ENCODE measurements at regions not wholly inside any gene's neighbourhood (a gene's known extent, or its start where the extent isn't known, plus 50 kb on each side); places are given as distances from the start of the nearest gene placed in this dataset.
"Not testable (repeated sequence)": the region's sequence is repeated elsewhere in the genome, so short reads cannot be mapped to it uniquely, and the experiment has no call there.

DNA sequence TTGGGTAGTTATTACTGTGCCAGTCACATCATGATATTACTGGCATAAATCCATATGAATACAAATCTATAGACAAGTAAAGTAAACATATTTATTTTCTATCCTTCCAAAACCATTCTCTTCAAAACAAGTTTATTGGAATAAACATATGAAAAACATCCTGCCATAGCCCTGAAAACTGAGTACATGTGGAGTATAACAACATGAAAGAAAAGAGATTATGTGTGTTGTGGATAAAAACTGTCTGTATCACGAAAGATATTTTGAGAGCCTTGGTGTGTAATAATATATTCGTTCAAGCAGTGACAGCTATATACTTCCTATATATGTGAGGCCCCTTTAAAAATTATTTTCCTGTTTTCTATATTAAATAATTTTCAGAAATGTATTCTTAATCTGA lies 1742.2 kb downstream of the ARAP2 start:
- no peak for DNase-seq

GRCh38 chr4:34504731-34505130 lies 1739.6 kb downstream of the ARAP2 start:
- DNase-seq = not testable (repeated sequence)

- not testable (repeated sequence) for DNase-seq
Observed at GRCh38 chr4:34506511-34507092, 1737.7 kb downstream of the ARAP2 start.

GRCh38 chr4:34512616-34513015 lies 1731.7 kb downstream of the ARAP2 start:
- DNase-seq = no peak

GRCh38 chr4:34516524-34516923 lies 1727.8 kb downstream of the ARAP2 start:
- no peak for DNase-seq

GRCh38 chr4:34534916-34535315 lies 1709.4 kb downstream of the ARAP2 start:
- no peak for DNase-seq

DNA sequence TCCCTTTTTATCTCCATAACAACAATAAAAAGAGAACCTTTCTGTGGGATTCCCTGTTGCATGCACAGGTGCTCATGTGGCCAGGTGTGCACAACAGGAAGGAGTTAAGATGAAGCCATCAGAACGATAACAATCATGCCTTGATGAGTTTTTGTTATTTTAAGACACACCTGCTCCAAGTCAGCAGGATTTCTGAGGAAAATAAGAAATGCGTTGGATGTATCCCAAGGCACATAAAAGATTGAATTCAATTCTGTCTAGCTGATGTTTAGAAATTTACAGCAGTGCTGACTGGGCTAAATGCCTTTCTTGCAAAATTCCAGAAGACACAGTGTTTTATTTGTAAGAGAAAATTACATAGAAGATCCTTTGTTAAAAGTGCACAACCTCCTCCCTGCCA lies 1678.2 kb downstream of the ARAP2 start:
- DNase-seq = no peak

DNA sequence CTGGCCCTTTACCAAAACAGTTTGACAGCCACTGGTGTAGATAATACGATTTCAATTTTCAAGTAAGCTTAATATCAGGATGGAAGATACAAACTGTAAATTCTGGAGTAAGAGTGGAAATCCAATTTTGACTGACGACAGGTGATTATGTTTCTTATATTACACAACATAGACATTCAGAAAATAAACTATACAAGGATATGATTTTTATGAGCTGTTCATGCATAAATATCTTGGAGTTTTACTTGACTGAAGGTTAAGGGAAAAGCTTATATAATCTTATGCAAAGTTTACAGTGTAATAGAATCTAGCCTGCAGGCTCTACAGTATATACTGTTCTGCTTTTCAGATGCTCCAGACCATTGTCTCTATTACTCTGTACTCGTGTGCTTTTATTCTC lies 1672.3 kb downstream of the ARAP2 start:
- no peak for DNase-seq

- no peak for DNase-seq
Observed at GRCh38 chr4:34615315-34615714, 1629.0 kb downstream of the ARAP2 start.

DNA sequence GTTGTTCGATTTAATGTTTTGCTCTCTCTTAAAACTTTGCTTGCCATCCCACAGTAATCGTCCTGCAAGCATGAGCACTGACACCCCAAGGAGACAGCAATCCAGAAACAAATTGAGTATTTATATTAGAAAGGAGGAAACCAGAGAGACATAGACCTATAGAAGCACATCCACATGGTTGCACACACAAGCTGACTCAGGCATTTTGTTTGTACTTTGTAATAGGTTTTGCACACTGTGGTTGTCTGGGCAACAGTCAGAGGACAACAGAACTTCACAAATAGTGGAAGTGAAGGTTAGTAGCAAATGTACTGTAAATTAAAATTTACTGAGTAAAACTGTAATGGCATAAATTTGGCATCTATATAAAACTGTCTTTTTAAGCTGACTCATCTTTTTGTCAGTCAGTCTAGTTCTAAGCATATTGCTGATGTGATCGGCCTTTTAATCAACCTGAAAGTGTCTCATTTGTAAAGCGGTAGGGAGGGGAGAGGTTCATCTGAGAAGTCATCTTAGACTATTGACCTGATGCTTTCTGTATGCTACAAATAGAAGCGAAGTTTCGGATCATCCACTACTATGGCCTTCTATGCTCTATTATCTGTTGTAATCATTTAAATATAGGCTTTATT lies 1624.7 kb downstream of the ARAP2 start:
- no peak for DNase-seq

DNA sequence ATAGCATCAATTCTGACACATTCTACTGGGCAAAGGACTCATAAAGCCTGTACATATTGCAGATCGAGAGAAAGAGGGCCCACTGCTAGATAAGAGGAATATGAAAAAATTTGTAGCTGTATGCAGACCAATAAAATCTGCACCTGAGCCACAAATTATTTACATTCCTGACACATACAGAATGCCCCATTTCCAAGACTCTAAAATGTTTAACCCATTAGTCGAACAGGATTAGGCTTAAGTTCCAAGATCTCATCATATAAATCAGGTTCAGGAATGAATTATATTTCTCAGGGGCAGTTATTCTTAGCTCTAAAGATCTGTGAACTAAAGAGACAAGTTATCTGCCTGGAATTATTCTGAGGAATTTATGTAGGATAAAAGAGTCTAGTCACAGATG lies 1615.8 kb downstream of the ARAP2 start:
- DNase-seq = no peak

GRCh38 chr4:34629451-34629850 lies 1614.9 kb downstream of the ARAP2 start:
- no peak for DNase-seq

GRCh38 chr4:34633241-34633640 lies 1611.1 kb downstream of the ARAP2 start:
- DNase-seq = no peak

DNA sequence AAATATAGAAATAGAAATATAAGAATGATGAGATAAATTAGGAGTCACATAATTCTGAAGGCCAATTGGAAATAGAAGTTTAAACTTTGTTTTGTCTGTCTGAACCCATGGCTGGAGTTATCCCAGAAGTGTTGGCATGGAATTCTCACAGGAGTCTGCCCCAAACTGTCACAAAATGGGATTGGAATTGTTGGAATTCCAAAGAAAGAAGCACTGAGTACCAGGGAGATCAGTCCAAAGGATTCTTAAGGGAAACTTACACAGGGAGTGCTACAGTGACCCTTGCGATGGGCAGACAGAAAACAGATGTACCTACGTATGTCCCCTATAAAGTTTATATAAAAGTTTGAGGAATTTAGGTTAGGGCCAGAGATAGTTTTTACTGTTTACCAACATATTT lies 1607.7 kb downstream of the ARAP2 start:
- DNase-seq = no peak

GRCh38 chr4:34643476-34643875 lies 1600.8 kb downstream of the ARAP2 start:
- DNase-seq = no peak

DNA sequence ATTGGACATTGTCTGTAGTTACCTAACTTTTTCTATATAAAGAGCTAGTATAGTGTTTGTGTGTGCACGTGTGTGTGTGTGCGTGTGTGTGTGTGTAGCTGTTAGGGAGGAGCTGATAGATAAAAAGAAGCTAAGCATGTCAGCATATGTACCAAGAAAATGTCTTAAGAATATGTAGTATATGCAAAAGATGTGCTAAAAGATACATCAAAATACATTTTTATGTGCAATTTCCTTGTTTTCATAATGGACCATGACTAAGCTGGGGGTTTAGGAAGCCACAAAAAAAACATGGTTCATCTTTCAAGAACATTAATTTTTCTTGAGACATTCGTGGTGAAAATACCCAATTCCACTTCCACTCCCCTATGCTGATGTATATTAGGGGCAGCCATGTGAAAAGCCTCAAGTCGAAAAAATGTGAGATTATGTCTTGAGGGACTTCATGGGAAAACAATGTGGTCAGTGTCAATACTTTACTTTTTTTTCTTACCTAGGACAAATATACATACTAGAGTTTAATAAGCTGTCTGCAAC lies 1599.7 kb downstream of the ARAP2 start:
- no peak for DNase-seq

- no peak for DNase-seq
Observed at GRCh38 chr4:34649716-34650115, 1594.6 kb downstream of the ARAP2 start.

DNA sequence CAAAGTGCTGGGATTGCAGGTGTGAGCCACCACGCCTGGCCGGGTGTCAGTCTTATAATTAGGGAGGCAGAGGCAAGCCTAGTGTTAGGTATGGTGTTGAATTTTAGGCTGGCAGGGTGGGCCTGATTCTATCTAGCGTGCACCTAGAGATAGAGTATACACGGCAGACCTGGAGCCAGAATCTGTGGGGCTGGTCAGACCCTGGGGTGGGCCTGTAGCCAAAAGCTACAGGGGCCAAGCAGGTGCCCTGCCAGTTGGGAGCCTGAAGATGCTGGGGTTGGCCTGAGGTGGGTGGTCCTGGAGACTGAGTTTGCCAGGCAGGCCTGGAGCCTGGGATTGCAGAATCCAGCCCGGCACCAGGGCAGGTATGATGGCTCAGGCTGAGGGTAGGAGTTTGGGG lies 1580.3 kb downstream of the ARAP2 start:
- no peak for DNase-seq

GRCh38 chr4:34676400-34676799 lies 1567.9 kb downstream of the ARAP2 start:
- DNase-seq = no peak

DNA sequence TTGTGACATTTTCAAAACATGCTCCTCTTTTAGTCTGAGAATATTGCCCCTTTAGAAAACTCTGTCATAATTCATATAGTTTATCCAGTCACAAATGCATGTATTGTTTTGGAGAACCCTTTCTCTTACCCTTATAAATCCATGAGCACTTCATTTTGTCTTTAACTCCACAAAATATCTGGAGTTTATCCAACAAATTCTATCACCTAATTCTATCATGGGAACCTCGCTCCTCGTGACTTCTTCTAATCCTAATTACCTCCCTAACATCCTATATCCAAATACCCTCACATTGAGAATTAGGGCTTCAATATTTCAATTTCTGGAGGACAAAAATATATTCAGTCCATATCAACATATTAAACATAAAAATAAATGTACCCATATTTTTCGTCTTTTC lies 1565.9 kb downstream of the ARAP2 start:
- DNase-seq = no peak

- no peak for DNase-seq
Observed at GRCh38 chr4:34679228-34679627, 1565.1 kb downstream of the ARAP2 start.

DNA sequence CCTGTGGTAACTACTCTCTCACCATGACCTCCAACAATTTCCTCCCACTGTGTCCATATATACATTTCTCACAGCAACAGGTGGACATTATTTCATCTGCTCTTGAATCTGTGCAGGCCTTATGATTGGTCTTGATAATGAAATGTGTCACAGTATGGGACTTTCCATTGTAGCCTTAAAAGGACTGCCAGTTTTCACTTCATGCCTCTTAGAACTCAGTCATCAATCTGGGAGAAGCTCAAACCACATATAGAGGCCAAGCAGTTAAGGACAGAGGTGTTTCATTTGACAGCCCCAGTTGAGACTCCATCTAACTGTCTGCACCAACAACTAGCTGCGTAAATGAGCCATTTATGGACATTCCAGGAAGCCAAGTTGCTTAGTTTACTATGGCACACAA lies 1534.8 kb downstream of the ARAP2 start:
- DNase-seq = no peak

- DNase-seq = no peak
Observed at GRCh38 chr4:34718576-34719245, 1525.6 kb downstream of the ARAP2 start.

DNA sequence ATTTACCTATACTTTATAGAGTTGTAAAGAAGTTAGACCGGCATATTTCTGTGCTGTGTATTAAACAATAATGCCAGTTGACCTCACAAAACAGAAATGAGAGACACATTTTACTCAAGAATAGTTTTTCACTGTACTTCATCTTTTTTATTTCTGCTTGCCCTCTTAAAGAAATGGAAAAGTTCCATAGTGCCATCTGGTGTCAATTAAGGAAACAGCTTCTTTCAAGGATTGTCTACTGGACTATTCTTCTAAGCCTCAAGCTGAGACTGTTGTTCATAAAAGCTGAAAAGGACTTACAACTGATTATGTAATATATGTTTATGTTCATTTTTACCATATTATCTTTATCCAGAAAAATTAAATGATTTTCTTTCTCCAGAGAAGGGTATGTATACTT lies 1523.7 kb downstream of the ARAP2 start:
- no peak for DNase-seq
